ENCODE measurements at regions not wholly inside any gene's neighbourhood (a gene's known extent, or its start where the extent isn't known, plus 50 kb on each side); places are given as distances from the start of the nearest gene placed in this dataset.

GRCh38 chr9:119002491-119002890 is 366.7 kb downstream of the BRINP1 start:
- TF ChIP-seq CTCF (IDR thresholded peaks at IDR 0.05; ENCODE audit: insufficient read depth, low read depth, low read length) (no peak), EZH2 (IDR thresholded peaks at IDR 0.05; ENCODE audit: insufficient read depth, low read length) (no peak)

Measured in astrocyte (in vitro differentiated cells and primary cell).